Mesenchymal stem cell (in vitro differentiated cells and primary cell): ENCODE measurements at regions not wholly inside any gene's neighbourhood (a gene's known extent, or its start where the extent isn't known, plus 50 kb on each side); places are given as distances from the start of the nearest gene placed in this dataset.

Experiments
- DNase-seq: peaks from one replicate; pipeline ENCODE4 v3.0.0-alpha.2; 2013
- H2AFZ ChIP-seq: one replicate; pipeline ENCODE4 v1.6.1; 2013; ENCODE audit warnings: low read depth, mild to moderate bottlenecking, control low read depth, inconsistent platforms, low read length, moderate library complexity
- H2AK5ac ChIP-seq: 2 replicates; pipeline ENCODE4 v1.6.1; 2013; ENCODE audit warnings: low read length, moderate library complexity, mild to moderate bottlenecking, inconsistent platforms; ENCODE audit not compliant: severe bottlenecking
- H2BK120ac ChIP-seq: one replicate; pipeline ENCODE4 v1.6.1; 2013; ENCODE audit warnings: low read depth, mild to moderate bottlenecking, inconsistent platforms, low read length, moderate library complexity
- H2BK12ac ChIP-seq, 2 experiments: one replicate each; pipeline ENCODE4 v1.6.1; 2013; ENCODE audit warnings: inconsistent platforms in 2 of 2, low read length in 2 of 2, mild to moderate bottlenecking in 2 of 2, moderate library complexity in 2 of 2, control low read depth in 1 of 2
- H2BK15ac ChIP-seq: one replicate; pipeline ENCODE4 v1.6.1; 2013; ENCODE audit warnings: mild to moderate bottlenecking, low read depth, inconsistent platforms; ENCODE audit not compliant: poor library complexity, severe bottlenecking
- H2BK5ac ChIP-seq: 2 replicates; pipeline ENCODE4 v1.6.1; 2013; ENCODE audit warnings: low read depth, mild to moderate bottlenecking, low read length, control low read depth, inconsistent platforms; ENCODE audit not compliant: poor library complexity, severe bottlenecking
- H3K14ac ChIP-seq, 2 experiments: one replicate each; pipeline ENCODE4 v1.6.1; 2013; ENCODE audit warnings: inconsistent platforms in 2 of 2, low read length in 2 of 2, control low read depth in 1 of 2, mild to moderate bottlenecking in 1 of 2, moderate library complexity in 1 of 2
- H3K18ac ChIP-seq, 2 experiments: one replicate each; pipeline ENCODE4 v1.6.1; 2013; ENCODE audit warnings: inconsistent platforms in 2 of 2, low read length in 2 of 2, control low read depth in 1 of 2, low read depth in 1 of 2, mild to moderate bottlenecking in 1 of 2
- H3K23ac ChIP-seq, 2 experiments: one replicate each; pipeline ENCODE4 v1.6.1; 2013; ENCODE audit warnings: inconsistent platforms in 2 of 2, low read length in 2 of 2, mild to moderate bottlenecking in 2 of 2, moderate library complexity in 2 of 2, control low read depth in 1 of 2
- H3K27ac ChIP-seq: 2 replicates; pipeline ENCODE4 v1.5.1; 2013; ENCODE audit warnings: mild to moderate bottlenecking, moderate library complexity, low read length, control low read depth, inconsistent platforms; ENCODE audit not compliant: poor library complexity, severe bottlenecking
- H3K27me3 ChIP-seq, 2 experiments: 2 replicates each; pipeline versions ENCODE4 v1.6.1 to v1.7.0; 2013; ENCODE audit warnings: low read length in 2 of 2, mild to moderate bottlenecking in 2 of 2, moderate library complexity in 2 of 2, control low read depth in 1 of 2, inconsistent platforms in 1 of 2; ENCODE audit not compliant: control insufficient read depth in 1 of 2, insufficient read depth in 1 of 2
- H3K36me3 ChIP-seq, 2 experiments: 2 replicates each; pipeline versions ENCODE4 v1.6.1 to v1.7.0; 2013; ENCODE audit warnings: low read length in 2 of 2, control low read depth in 1 of 2, inconsistent platforms in 1 of 2, low read depth in 1 of 2, mild to moderate bottlenecking in 1 of 2; ENCODE audit not compliant: insufficient read depth in 2 of 2, control insufficient read depth in 1 of 2
- H3K4ac ChIP-seq, 2 experiments: one replicate each; pipeline ENCODE4 v1.6.1; 2013; ENCODE audit warnings: inconsistent platforms in 2 of 2, low read length in 2 of 2, mild to moderate bottlenecking in 2 of 2, moderate library complexity in 2 of 2, control low read depth in 1 of 2, low read depth in 1 of 2
- H3K4me1 ChIP-seq: 2 replicates; pipeline ENCODE4 v1.6.1; 2013; ENCODE audit warnings: low read depth, low read length, control low read depth; ENCODE audit not compliant: control insufficient read depth, insufficient read depth
- H3K4me2 ChIP-seq: 2 replicates; pipeline ENCODE4 v1.6.1; 2013; ENCODE audit warnings: low read length, mild to moderate bottlenecking, inconsistent platforms; ENCODE audit not compliant: poor library complexity, severe bottlenecking
- H3K4me3 ChIP-seq, 2 experiments: 2 replicates each; pipeline versions ENCODE4 v1.5.1 to v1.7.0; 2013; ENCODE audit warnings: low read length in 2 of 2, mild to moderate bottlenecking in 2 of 2, control low read depth in 1 of 2, low read depth in 1 of 2; ENCODE audit not compliant: insufficient read depth in 1 of 2
- H3K79me1 ChIP-seq: replicated peaks from 2 replicates; pipeline ENCODE4 v1.6.1; 2013; ENCODE audit warnings: mild to moderate bottlenecking, control low read depth, low read length, inconsistent platforms; ENCODE audit not compliant: poor library complexity, severe bottlenecking
- H3K9ac ChIP-seq: 2 replicates; pipeline ENCODE4 v1.7.0; 2013; ENCODE audit warnings: mild to moderate bottlenecking, low read length, moderate library complexity
- H3K9me3 ChIP-seq: 2 replicates; pipeline ENCODE4 v1.7.0; 2013; ENCODE audit warnings: mild to moderate bottlenecking, low read length; ENCODE audit not compliant: control insufficient read depth
- H4K8ac ChIP-seq: one replicate; pipeline ENCODE4 v1.6.1; 2013; ENCODE audit warnings: inconsistent platforms, mild to moderate bottlenecking, low read length, moderate library complexity
- H4K91ac ChIP-seq: one replicate; pipeline ENCODE4 v1.6.1; 2013; ENCODE audit warnings: mild to moderate bottlenecking, low read length, inconsistent platforms
- WGBS: methylation state at CpG from one replicate; pipeline ENCODE4 v1.1.7; 2013; ENCODE audit warnings: mixed read lengths; 5-methylcytosine and 5-hydroxymethylcytosine counted together

DNA sequence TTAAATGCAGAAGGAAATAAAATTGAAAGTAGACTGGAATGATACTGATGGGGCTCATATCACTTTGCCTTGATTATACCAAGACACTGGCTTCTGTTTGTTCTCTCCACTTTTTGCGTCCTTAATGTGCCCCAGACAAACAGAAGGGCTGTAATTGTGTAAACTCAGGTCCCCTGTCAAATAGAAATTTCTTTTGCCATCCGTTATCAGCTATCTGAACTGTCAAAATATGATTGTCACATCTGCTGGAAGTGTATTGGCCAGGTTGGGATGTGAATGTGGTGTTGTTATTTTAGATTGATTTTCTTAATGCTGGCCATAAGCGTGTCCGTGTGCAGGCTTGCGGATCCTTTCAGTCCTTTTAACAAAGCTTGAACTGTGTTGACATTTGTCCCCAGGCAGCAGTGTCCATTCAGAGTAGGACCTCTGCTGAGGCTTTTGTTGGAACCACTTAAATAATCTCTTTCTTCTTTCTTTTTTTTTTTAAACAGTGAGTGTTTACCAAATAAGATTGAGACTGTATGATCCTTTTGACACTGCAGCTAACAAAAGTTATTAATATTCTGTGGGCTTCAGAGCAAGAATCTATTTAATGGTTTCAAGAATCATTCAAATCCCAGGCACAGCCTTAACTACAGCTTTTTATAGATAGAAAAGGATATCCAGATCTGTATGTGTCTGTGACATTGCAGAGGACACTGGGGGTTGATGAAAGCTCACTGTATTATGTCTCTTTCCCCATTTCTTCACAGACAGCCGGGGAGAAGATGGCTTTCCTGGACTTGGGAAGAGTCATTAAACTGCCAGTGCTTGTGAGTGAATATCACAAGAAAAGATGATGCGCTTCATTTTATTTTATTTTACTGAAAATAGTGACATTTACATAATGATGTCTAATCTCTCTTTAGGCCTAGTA, 171.7 kb downstream of the ZNF608 start:
- no peaks in the 10 kb centered on the region for H3K27me3 ChIP-seq
- DNase-seq = no peak
- no peak overlapping the region for H3K27ac ChIP-seq
- no peak overlapping the region for H2AFZ ChIP-seq
- no peak overlapping the region for H2AK5ac ChIP-seq
- no peak overlapping the region for H4K8ac ChIP-seq
- no peak overlapping the region for H4K91ac ChIP-seq
- H3K18ac ChIP-seq = no peak overlapping the region
- H3K9me3 ChIP-seq = no peaks in the 10 kb centered on the region
- no peak overlapping the region for H3K4me2 ChIP-seq
- no peak overlapping the region for H2BK15ac ChIP-seq
- no peak overlapping the region for H3K9ac ChIP-seq
- H3K4me1 ChIP-seq = peaks cover 2% of the 10 kb centered on the region
- H3K23ac ChIP-seq = no peak overlapping the region
- no peak overlapping the region for H3K4me3 ChIP-seq
- no peak overlapping the region for H2BK5ac ChIP-seq
- H3K14ac ChIP-seq = no peak overlapping the region
- no peak overlapping the region for H3K4ac ChIP-seq
- H3K36me3 ChIP-seq = no peaks in the 10 kb centered on the region
- no peaks in the 10 kb centered on the region for H3K79me1 ChIP-seq
- no peak overlapping the region for H2BK120ac ChIP-seq
- WGBS = 83% methylated on average over 4 of the region's 7 CpGs
- H2BK12ac ChIP-seq = no peak overlapping the region

DNA sequence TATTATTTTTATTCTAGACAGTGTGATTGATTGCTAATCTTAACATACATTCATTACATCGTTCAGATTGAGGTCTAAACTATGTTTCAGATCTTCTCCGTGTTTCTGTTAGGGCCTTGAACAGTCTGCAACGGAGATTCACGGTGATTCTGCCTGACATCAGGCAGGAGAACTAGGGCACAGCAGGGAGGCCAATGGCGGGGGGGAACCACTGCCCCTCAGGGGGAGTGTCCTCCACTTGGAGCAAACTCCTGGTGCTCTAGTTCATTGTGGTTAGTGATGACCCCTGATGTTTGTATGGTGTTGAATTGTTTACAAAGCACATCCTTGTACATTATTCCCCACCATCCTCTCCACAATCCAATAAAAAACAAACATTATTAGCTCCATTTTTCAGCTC, 173.5 kb downstream of the ZNF608 start:
- peak overlapping the region in 1 of 2 experiments; percentile 5 for H2BK12ac ChIP-seq
- no peak overlapping the region for H2AFZ ChIP-seq
- H4K8ac ChIP-seq = peak overlapping the region; percentile 69
- H3K36me3 ChIP-seq = no peaks in the 10 kb centered on the region
- no peak overlapping the region for H2BK15ac ChIP-seq
- H4K91ac ChIP-seq = no peak overlapping the region
- 53% methylated on average over 4 of the region's 5 CpGs for WGBS
- DNase-seq = no peak
- H2BK120ac ChIP-seq = no peak overlapping the region
- no peak overlapping the region for H2AK5ac ChIP-seq
- H3K27me3 ChIP-seq = no peaks in the 10 kb centered on the region
- H3K9me3 ChIP-seq = no peaks in the 10 kb centered on the region
- H3K4ac ChIP-seq = no peak overlapping the region
- no peak overlapping the region for H3K9ac ChIP-seq
- no peak overlapping the region for H3K23ac ChIP-seq
- no peak overlapping the region for H3K4me3 ChIP-seq
- no peak overlapping the region for H3K27ac ChIP-seq
- H3K79me1 ChIP-seq = no peaks in the 10 kb centered on the region
- H3K14ac ChIP-seq = no peak overlapping the region
- H3K4me2 ChIP-seq = no peak overlapping the region
- no peak overlapping the region for H2BK5ac ChIP-seq
- H3K4me1 ChIP-seq = peaks cover 2% of the 10 kb centered on the region
- H3K18ac ChIP-seq = no peak overlapping the region

DNA sequence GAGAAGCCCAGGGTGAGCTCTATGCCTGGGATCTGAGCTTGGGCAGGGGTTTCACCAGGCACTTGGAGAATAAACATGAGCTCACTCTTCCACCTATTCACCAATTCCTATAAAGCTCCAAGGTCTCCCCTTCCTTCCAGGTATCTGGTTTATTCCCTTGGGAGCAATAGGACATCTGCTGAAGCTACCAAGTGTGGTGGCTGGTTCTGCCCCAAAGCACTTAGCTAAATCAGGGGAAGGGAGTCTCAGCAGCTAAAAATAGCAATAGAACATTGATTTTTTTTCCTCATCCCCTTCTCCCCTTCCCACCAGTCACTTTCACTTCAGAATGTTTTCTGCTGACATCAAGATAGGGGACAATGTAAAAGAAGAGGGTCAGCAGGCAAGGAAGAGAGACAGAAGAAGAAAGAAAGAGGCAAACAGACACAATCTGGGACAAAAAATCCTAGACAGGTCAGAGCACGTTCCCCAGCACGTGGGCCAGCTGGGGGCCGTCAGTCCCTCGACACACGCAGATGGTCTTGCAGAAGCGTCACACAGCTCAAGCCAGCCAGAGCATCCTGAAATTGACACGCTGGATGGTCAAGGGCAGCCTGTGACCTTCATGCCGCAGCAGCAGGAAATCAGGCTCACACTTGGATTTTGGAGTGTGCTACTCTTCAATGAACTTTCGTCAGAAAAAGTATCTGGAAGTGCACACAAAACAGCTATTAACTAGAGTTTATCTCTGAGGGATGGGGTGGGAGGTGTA, 176.0 kb downstream of the ZNF608 start:
- Histone ChIP-seq H3K4ac (no peak overlapping the region), H3K4me3 (no peak overlapping the region), H3K23ac (no peak overlapping the region), H2BK120ac (no peak overlapping the region), H3K27ac (no peak overlapping the region), H3K27me3 (no peaks in the 10 kb centered on the region), H3K9me3 (no peaks in the 10 kb centered on the region), H3K14ac (peak overlapping the region in 1 of 2 experiments; percentile 94), H3K4me1 (peaks cover 2% of the 10 kb centered on the region), H2BK12ac (peak overlapping the region in 1 of 2 experiments; percentile 92), H3K9ac (no peak overlapping the region), H3K4me2 (no peak overlapping the region), H4K8ac (no peak overlapping the region), H3K79me1 (no peaks in the 10 kb centered on the region), H3K36me3 (no peaks in the 10 kb centered on the region), H2BK15ac (no peak overlapping the region), H2AK5ac (no peak overlapping the region), H2BK5ac (no peak overlapping the region), H2AFZ (peak overlapping the region; percentile 77), H4K91ac (no peak overlapping the region), H3K18ac (peak overlapping the region in 1 of 2 experiments; percentile 54)
- 60% methylated on average over 9 of the region's 9 CpGs for WGBS
- DNase-seq = no peak

DNA sequence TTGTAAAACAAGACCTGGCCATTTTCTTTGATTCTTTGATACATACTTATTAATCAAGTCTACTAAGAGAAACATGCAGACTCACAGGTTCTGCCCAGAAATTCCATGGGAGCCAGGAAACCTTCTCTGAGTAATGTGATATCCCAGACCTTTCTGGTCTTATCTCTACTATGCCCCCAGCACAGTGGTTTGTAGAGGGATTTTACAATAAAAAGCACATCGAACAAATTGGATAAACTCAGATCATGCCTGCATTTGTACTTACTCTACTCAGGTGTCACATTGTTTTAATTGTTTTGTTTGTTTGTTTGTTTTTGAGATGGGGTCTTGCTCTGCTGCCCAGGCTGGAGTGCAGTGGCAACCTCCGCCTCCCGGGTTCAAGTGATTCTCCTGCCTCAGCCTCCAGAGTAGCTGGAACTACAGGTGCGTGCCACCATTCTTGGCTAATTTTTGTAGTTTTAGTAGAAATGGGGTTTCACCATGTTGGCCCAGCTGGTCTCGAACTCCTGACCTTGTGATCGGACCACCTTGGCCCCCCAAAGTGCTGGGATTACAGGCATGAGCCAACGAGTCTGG, 179.5 kb downstream of the ZNF608 start:
- DNase-seq = no peak
- Histone ChIP-seq H3K79me1 (no peaks in the 10 kb centered on the region), H3K4me1 (peaks cover 2% of the 10 kb centered on the region), H2BK15ac (no peak overlapping the region), H4K91ac (no peak overlapping the region), H2AFZ (no peak overlapping the region), H3K27me3 (no peaks in the 10 kb centered on the region), H3K4ac (no peak overlapping the region), H3K36me3 (no peaks in the 10 kb centered on the region), H3K9me3 (no peaks in the 10 kb centered on the region), H3K14ac (no peak overlapping the region), H3K18ac (no peak overlapping the region), H3K27ac (no peak overlapping the region), H2BK120ac (no peak overlapping the region), H3K9ac (no peak overlapping the region), H2BK5ac (no peak overlapping the region), H3K23ac (no peak overlapping the region), H3K4me2 (no peak overlapping the region), H2AK5ac (no peak overlapping the region), H3K4me3 (no peak overlapping the region), H2BK12ac (no peak overlapping the region), H4K8ac (no peak overlapping the region)
- 90% methylated on average over 5 of the region's 7 CpGs for WGBS
